Hematopoietic multipotent progenitor cell treated with erythropoietin and hydrocortisone succinate and interleukin-3 and kit ligand, for 4 days (in vitro differentiated cells): ENCODE measurements at regions not wholly inside any gene's neighbourhood (a gene's known extent, or its start where the extent isn't known, plus 50 kb on each side); places are given as distances from the start of the nearest gene placed in this dataset.
"Not testable (repeated sequence)": the region's sequence is repeated elsewhere in the genome, so short reads cannot be mapped to it uniquely, and the experiment has no call there.

Experiments
- DNase-seq: peaks from one replicate; pipeline ENCODE4 v3.0.0-alpha.2; 2015

- no peak for DNase-seq
These were observed 175.7 kb upstream of the ZKSCAN2 start for GRCh38 chr16:25433388-25433787.

- no peak for DNase-seq
These were observed 173.8 kb upstream of the ZKSCAN2 start for GRCh38 chr16:25431472-25431871.

- DNase-seq = no peak
These were observed 169.2 kb upstream of the ZKSCAN2 start for GRCh38 chr16:25426829-25427228.

- DNase-seq = no peak
These were observed 162.0 kb upstream of the ZKSCAN2 start for GRCh38 chr16:25419681-25420080.

GRCh38 chr16:25419153-25419552, 161.5 kb upstream of the ZKSCAN2 start:
- no peak for DNase-seq

GRCh38 chr16:25416002-25416401, 158.4 kb upstream of the ZKSCAN2 start:
- DNase-seq = no peak

GRCh38 chr16:25413975-25414374, 156.3 kb upstream of the ZKSCAN2 start:
- no peak for DNase-seq

- DNase-seq = no peak
These were observed 155.5 kb upstream of the ZKSCAN2 start for GRCh38 chr16:25413133-25413532.

GRCh38 chr16:25411396-25412081, 153.9 kb upstream of the ZKSCAN2 start:
- DNase-seq = no peak

GRCh38 chr16:25403852-25404251, 146.2 kb upstream of the ZKSCAN2 start:
- DNase-seq = no peak

- DNase-seq = peak; percentile 10
These were observed 137.9 kb upstream of the ZKSCAN2 start for GRCh38 chr16:25395528-25395927.

GRCh38 chr16:25390761-25391160, 133.1 kb upstream of the ZKSCAN2 start:
- DNase-seq = no peak

- no peak for DNase-seq
These were observed 116.9 kb upstream of the ZKSCAN2 start for GRCh38 chr16:25374556-25374955.

GRCh38 chr16:25372716-25373115, 115.1 kb upstream of the ZKSCAN2 start:
- peak; percentile 1 for DNase-seq

GRCh38 chr16:25371342-25371741, 113.7 kb upstream of the ZKSCAN2 start:
- DNase-seq = no peak

- no peak for DNase-seq
These were observed 112.9 kb upstream of the ZKSCAN2 start for GRCh38 chr16:25370541-25370940.

- no peak for DNase-seq
These were observed 110.3 kb upstream of the ZKSCAN2 start for GRCh38 chr16:25367773-25368524.

GRCh38 chr16:25366078-25366477, 108.4 kb upstream of the ZKSCAN2 start:
- DNase-seq = peak; percentile 35

GRCh38 chr16:25359516-25359915, 101.9 kb upstream of the ZKSCAN2 start:
- not testable (repeated sequence) for DNase-seq

- no peak for DNase-seq
These were observed 86.4 kb upstream of the ZKSCAN2 start for GRCh38 chr16:25344006-25344405.

GRCh38 chr16:25340973-25341372, 83.3 kb upstream of the ZKSCAN2 start:
- no peak for DNase-seq

GRCh38 chr16:25317732-25318316, 60.2 kb upstream of the ZKSCAN2 start:
- no peak for DNase-seq

GRCh38 chr16:25311950-25312349, 54.3 kb upstream of the ZKSCAN2 start:
- no peak for DNase-seq

GRCh38 chr16:25311039-25311438, 53.4 kb upstream of the ZKSCAN2 start:
- DNase-seq = no peak
